Endothelial cell of umbilical vein (primary cell): ENCODE measurements at regions not wholly inside any gene's neighbourhood (a gene's known extent, or its start where the extent isn't known, plus 50 kb on each side); places are given as distances from the start of the nearest gene placed in this dataset.

Source experiments
- BruUV-seq: library from RNA; stranded (reverse); fragments of 400-500 nt; replicated peaks from 2 replicates; lab custom pipeline; 2021; lab: Mats Ljungman, UMichigan
- CTCF ChIA-PET: fragments of 300-600, 350-600 bp; sonication (Branson Sonifier 250); formaldehyde crosslinking; loops from one replicate; lab custom pipeline; 2021; ENCODE audit warnings: antibody characterized with exemption, inconsistent platforms; lab: Charles Lee
- POLR2A ChIA-PET: fragments of 300-600, 350-600 bp; sonication (Branson Sonifier 250); formaldehyde crosslinking; loops from one replicate; lab custom pipeline; 2021; ENCODE audit warnings: antibody characterized with exemption, inconsistent platforms; lab: Charles Lee
- DNase-seq: peaks from one replicate; pipeline ENCODE4 v3.0.0-alpha.2; 2011; ENCODE audit warnings: low read depth, low spot score
- FAIRE-seq: peaks from 2 replicates; lab custom pipeline; 2011; peaks lifted over from hg19 to GRCh38; lab: Jason Lieb, UNC
- H2AFZ ChIP-seq: 2 replicates; pipeline ENCODE4 v1.6.0; 2012; ENCODE audit warnings: low read depth, low read length, control low read depth, inconsistent platforms
- H3K27ac ChIP-seq: 2 replicates; pipeline ENCODE4 v1.5.1; 2011; ENCODE audit warnings: low read depth, mild to moderate bottlenecking, control low read depth, low read length, moderate library complexity; ENCODE audit not compliant: insufficient read depth
- H3K27me3 ChIP-seq, 2 experiments: 2 replicates each; pipeline versions ENCODE4 v1.6.0 to v1.6.1; 2011; ENCODE audit warnings: low read length in 2 of 2, mixed read lengths in 1 of 2; ENCODE audit not compliant: control insufficient read depth in 2 of 2, insufficient read depth in 2 of 2
- H3K36me3 ChIP-seq, 2 experiments: 2 replicates in 1 of 2; 3 replicates in 1 of 2; pipeline ENCODE4 v1.5.1; 2011; ENCODE audit warnings: low read length in 2 of 2, mild to moderate bottlenecking in 1 of 2, moderate library complexity in 1 of 2; ENCODE audit not compliant: control insufficient read depth in 2 of 2, insufficient read depth in 2 of 2; ENCODE audit errors: extremely low read depth in 1 of 2
- H3K4me1 ChIP-seq: 3 replicates; pipeline ENCODE4 v1.5.1; 2011; ENCODE audit warnings: mild to moderate bottlenecking, low read length; ENCODE audit not compliant: control insufficient read depth, insufficient read depth; ENCODE audit errors: extremely low read depth
- H3K4me2 ChIP-seq: 2 replicates; pipeline ENCODE4 v1.6.1; 2011; ENCODE audit warnings: low read length, control low read depth, mixed read lengths; ENCODE audit not compliant: insufficient read depth
- H3K4me3 ChIP-seq, 3 experiments: fragments of 200-600 bp in 1 of 3; sonication (generic), shearing (Covaris generic) in 1 of 3; replicated peaks in 1 of 3; 2 replicates each; pipeline ENCODE4 v1.5.1; 2011 to 2016; ENCODE audit warnings: control low read depth in 3 of 3, low read length in 3 of 3, mild to moderate bottlenecking in 2 of 3, inconsistent platforms in 1 of 3, low read depth in 1 of 3, moderate library complexity in 1 of 3; ENCODE audit not compliant: insufficient read depth in 1 of 3
- H3K79me2 ChIP-seq: 2 replicates; pipeline ENCODE4 v1.6.0; 2012; ENCODE audit warnings: low read length, inconsistent platforms; ENCODE audit not compliant: control insufficient read depth, insufficient read depth
- H3K9ac ChIP-seq: replicated peaks from 2 replicates; pipeline ENCODE3; 2011; ENCODE audit warnings: low read length, control low read depth; ENCODE audit not compliant: insufficient read depth; ENCODE audit errors: extremely low read depth
- H3K9me1 ChIP-seq: replicated peaks from 3 replicates; pipeline ENCODE4 v1.6.0; 2011; ENCODE audit warnings: mild to moderate bottlenecking, low read length; ENCODE audit not compliant: control insufficient read depth, insufficient read depth; ENCODE audit errors: extremely low read depth
- H3K9me3 ChIP-seq: replicated peaks from 2 replicates; pipeline ENCODE4 v1.5.1; 2012; ENCODE audit warnings: low read length, inconsistent platforms; ENCODE audit not compliant: control insufficient read depth, insufficient read depth
- H4K20me1 ChIP-seq: replicated peaks from 2 replicates; pipeline ENCODE3; 2011; ENCODE audit warnings: mild to moderate bottlenecking, low read length; ENCODE audit not compliant: control insufficient read depth, insufficient read depth; ENCODE audit errors: extremely low read depth
- EZH2 ChIP-seq: IDR thresholded peaks from 2 replicates; pipeline ENCODE4 v1.6.1; 2012; ENCODE audit warnings: borderline replicate concordance, low read depth, mild to moderate bottlenecking, moderate library complexity, low read length, inconsistent platforms; ENCODE audit not compliant: severe bottlenecking
- FOS ChIP-seq: IDR thresholded peaks from 2 replicates; pipeline ENCODE4 v1.6.1; 2011; ENCODE audit warnings: mild to moderate bottlenecking, low read length, moderate library complexity, borderline replicate concordance; ENCODE audit not compliant: insufficient read depth
- GATA2 ChIP-seq: IDR thresholded peaks from 2 replicates; pipeline ENCODE4 v1.7.0; 2011; ENCODE audit warnings: low read depth, mild to moderate bottlenecking, moderate library complexity, mixed read lengths, low read length; ENCODE audit not compliant: insufficient read length, insufficient read depth
- JUN ChIP-seq: IDR thresholded peaks from 2 replicates; pipeline ENCODE4 v1.6.1; 2011; ENCODE audit warnings: borderline replicate concordance, low read depth; ENCODE audit not compliant: insufficient read length, insufficient read depth
- POLR2A ChIP-seq: IDR thresholded peaks from 2 replicates; pipeline ENCODE4 v1.6.1; 2012; ENCODE audit warnings: low read depth, mild to moderate bottlenecking, control low read depth, low read length
- dilution Hi-C: fragments of 300-500 bp; cut with MboI; formaldehyde crosslinking; loops from one replicate; pipeline ENCODE4 v1.15.0; 2019; ENCODE audit warnings: low sequenced_read_pairs; ENCODE audit not compliant: extremely low pct_ligation_motif_present
- intact Hi-C: fragments of 100-400 bp; cut with micrococcal nuclease; formaldehyde crosslinking; loops from one replicate; pipeline ENCODE4 v1.10.0; 2022
- TF ChIP-seq, protein P1 (sequence below), 2 donors: IDR thresholded peaks; 1 replicate in 1 of 2; 2 replicates in 1 of 2; pipeline ENCODE4 v1.5.1; 2011; ENCODE audit warnings: low read length in 2 of 2, mild to moderate bottlenecking in 2 of 2, moderate library complexity in 2 of 2, control low read depth in 1 of 2, inconsistent platforms in 1 of 2, low read depth in 1 of 2; ENCODE audit not compliant: insufficient read depth in 1 of 2; ENCODE audit errors: extremely low read depth in 1 of 2
- TF ChIP-seq, protein P2 (sequence below): IDR thresholded peaks from 2 replicates; pipeline ENCODE4 v1.6.1; 2011; ENCODE audit not compliant: insufficient read depth, insufficient read length

DNA sequence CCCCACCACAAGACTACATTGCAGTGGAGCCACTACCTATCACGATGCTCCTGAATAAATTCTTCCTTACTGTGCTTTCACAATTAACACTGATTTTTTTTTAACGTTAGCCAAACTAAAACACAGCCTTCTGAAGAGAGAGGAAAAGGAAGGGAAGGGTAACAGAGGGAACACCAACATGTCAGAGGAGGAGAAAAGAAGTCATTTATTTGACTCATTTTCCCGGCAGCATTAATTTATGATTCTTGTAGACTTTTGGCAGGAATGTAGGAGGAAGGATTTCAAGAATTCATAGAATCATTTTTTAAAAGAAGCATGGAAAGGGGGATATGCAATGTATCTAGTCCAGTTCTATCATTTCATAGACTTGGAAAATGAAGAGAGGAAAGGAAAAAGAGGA, 74.3 kb upstream of the IQCM start:
- no peaks in the 10 kb centered on the region for H3K27me3 ChIP-seq
- FAIRE-seq (no peak), DNase-seq (no peak)
- no peak overlapping the region for H3K9ac ChIP-seq
- H3K27ac ChIP-seq: no peak overlapping the region
- no TSS peak for BruUV-seq
- TF ChIP-seq FOS (no peak), EZH2 (no peak), POLR2A (no peak), JUN (no peak), GATA2 (no peak)
- TF ChIP-seq, protein P1, sequence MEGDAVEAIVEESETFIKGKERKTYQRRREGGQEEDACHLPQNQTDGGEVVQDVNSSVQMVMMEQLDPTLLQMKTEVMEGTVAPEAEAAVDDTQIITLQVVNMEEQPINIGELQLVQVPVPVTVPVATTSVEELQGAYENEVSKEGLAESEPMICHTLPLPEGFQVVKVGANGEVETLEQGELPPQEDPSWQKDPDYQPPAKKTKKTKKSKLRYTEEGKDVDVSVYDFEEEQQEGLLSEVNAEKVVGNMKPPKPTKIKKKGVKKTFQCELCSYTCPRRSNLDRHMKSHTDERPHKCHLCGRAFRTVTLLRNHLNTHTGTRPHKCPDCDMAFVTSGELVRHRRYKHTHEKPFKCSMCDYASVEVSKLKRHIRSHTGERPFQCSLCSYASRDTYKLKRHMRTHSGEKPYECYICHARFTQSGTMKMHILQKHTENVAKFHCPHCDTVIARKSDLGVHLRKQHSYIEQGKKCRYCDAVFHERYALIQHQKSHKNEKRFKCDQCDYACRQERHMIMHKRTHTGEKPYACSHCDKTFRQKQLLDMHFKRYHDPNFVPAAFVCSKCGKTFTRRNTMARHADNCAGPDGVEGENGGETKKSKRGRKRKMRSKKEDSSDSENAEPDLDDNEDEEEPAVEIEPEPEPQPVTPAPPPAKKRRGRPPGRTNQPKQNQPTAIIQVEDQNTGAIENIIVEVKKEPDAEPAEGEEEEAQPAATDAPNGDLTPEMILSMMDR (IDR thresholded peaks at IDR 0.05; ENCODE audit: extremely low read depth in 1 of 2, insufficient read depth in 1 of 2, low read depth in 1 of 2, low read length in 2 of 2): no peak
- TF ChIP-seq, protein P2, sequence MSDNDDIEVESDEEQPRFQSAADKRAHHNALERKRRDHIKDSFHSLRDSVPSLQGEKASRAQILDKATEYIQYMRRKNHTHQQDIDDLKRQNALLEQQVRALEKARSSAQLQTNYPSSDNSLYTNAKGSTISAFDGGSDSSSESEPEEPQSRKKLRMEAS: no peak
- no peak overlapping the region for H3K4me3 ChIP-seq
- H3K79me2 ChIP-seq: no peaks in the 10 kb centered on the region
- no peaks in the 10 kb centered on the region for H4K20me1 ChIP-seq
- POLR2A ChIA-PET: no interaction called here
- H3K36me3 ChIP-seq: no peaks in the 10 kb centered on the region
- H3K9me1 ChIP-seq: no peaks in the 10 kb centered on the region
- H2AFZ ChIP-seq: no peak overlapping the region
- CTCF ChIA-PET: no interaction called here
- H3K9me3 ChIP-seq: no peaks in the 10 kb centered on the region
- H3K4me2 ChIP-seq: no peak overlapping the region
- intact Hi-C loops (no loop called here), dilution Hi-C loops (no loop called here)
- H3K4me1 ChIP-seq: no peaks in the 10 kb centered on the region
